ENCODE measurements at regions not wholly inside any gene's neighbourhood (a gene's known extent, or its start where the extent isn't known, plus 50 kb on each side); places are given as distances from the start of the nearest gene placed in this dataset.

DNA sequence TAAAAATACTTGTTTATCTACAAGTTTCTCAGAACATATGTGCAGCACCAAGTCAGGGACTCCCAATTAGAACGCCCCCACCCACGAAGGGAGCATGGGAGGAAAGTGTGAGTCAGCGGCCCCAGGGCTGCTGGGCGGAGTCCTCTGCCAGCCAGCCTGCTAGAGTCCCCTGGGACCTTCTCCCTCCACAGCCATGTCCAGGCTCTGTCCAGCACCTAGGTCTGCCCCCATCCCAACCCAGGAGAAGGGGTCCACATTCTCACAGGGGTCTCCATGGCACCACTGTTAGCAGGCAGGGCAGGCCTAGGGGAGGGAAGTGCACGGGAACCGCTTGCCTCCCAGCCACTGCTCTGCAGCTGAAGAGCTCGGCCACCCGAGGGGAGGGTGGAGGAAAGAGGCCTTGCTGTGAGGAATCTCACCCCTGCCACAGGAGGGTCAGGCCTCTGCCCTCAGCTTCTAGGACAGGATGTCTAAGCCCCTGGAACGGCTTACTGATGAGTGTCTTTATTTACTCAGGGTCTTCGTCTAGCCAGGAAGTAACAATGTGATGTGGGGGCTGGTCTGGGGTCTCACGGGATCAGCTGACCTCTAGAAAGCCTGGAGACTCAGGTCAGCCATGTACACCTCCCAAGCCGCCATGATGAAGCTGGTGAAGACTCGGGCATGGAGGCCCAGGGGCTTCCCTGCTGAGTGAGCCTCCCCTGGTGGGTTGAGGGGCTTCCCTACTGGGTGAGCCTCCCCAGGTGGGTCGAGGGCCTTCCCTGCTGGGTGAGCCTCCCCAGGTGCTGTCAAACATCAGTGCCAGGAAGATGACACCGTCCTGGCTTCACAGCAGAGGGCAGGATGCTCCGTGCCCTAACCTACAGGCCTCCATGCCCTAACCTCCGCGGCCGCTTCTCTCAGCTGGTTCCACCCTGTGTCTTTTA, 190.3 kb downstream of the RBFOX3 start:
- no peak overlapping the region for H3K4me3 ChIP-seq
- 37 to 61% (median 49%) methylated on average over 12 to 19 of the region's 19 CpGs for WGBS, 4 donors
- H3K36me3 ChIP-seq: no peaks in the 10 kb centered on the region
- H3K4me1 ChIP-seq: no peaks in the 10 kb centered on the region
- TF ChIP-seq, protein P1, sequence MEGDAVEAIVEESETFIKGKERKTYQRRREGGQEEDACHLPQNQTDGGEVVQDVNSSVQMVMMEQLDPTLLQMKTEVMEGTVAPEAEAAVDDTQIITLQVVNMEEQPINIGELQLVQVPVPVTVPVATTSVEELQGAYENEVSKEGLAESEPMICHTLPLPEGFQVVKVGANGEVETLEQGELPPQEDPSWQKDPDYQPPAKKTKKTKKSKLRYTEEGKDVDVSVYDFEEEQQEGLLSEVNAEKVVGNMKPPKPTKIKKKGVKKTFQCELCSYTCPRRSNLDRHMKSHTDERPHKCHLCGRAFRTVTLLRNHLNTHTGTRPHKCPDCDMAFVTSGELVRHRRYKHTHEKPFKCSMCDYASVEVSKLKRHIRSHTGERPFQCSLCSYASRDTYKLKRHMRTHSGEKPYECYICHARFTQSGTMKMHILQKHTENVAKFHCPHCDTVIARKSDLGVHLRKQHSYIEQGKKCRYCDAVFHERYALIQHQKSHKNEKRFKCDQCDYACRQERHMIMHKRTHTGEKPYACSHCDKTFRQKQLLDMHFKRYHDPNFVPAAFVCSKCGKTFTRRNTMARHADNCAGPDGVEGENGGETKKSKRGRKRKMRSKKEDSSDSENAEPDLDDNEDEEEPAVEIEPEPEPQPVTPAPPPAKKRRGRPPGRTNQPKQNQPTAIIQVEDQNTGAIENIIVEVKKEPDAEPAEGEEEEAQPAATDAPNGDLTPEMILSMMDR (IDR thresholded peaks at IDR 0.05): no peak
- no peak for TF ChIP-seq POLR2A (IDR thresholded peaks at IDR 0.05)
- DNase-seq: no peak
- intact Hi-C loops (cut with DNase I): no loop called here
- peaks cover 0 to 45% (median 14%) of the 10 kb centered on the region in 9 donors for H3K27me3 ChIP-seq
- H3K9me3 ChIP-seq: no peaks in the 10 kb centered on the region
- peak in 1 of 4 donors; percentile 41 for ATAC-seq
- no peak overlapping the region for H3K27ac ChIP-seq

DNA sequence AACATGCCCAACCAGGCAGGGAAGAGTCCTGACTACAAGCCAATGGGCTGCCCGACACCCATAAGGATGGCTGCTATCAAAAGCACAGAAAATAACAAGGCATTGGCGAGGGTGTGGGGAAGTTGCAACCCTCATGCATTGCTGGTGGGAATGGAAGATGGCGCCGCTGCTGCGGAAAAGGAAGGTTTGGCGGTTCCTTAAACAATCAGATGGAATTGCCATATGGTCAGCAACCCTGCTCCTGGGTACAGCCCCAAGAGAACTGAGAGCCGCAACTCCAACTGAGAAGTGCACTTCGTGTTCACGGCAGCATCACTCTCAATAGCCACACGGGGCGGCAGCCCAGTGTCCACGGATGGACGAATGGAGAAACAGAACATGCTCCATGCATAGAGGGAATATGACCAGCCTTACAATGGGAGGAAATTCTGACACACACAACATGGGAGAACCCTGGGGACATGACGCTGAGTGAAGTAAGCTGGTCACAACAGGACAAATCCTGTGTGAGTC, 193.3 kb downstream of the RBFOX3 start:
- Histone ChIP-seq H3K9me3 (no peaks in the 10 kb centered on the region), H3K27me3 (peaks cover 5 to 66% (median 23%) of the 10 kb centered on the region in 9 donors), H3K4me3 (no peak overlapping the region), H3K27ac (no peak overlapping the region), H3K36me3 (no peaks in the 10 kb centered on the region), H3K4me1 (no peaks in the 10 kb centered on the region)
- ATAC-seq: no peak
- DNase-seq: no peak
- WGBS, 4 donors: 78 to 80% (median 79%) methylated on average over 14 of the region's 14 CpGs
- intact Hi-C loops (cut with DNase I): no loop called here
- TF ChIP-seq, protein P1 (IDR thresholded peaks at IDR 0.05): no peak
- no peak for TF ChIP-seq POLR2A (IDR thresholded peaks at IDR 0.05)

DNA sequence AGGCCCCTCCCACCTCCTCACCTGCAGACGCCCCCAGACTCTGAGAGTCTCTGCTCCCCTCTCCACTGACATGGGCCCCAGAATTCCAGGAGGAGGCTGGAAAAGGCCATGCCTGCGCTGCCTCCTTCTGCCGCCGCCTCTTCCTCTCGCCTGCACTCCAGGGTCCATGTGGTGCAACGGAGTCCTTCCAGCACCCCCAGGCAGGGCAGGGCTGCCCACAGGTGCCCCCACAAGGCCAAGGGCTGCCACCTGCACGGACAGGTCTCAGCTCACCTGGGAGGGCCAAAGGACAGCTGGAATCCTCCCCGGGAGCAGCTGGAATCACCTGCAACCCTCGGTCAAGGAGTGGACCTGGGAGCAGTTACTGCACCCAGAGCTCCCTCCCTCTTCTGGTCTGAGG, 194.9 kb downstream of the RBFOX3 start:
- DNase-seq (no peak), ATAC-seq (no peak)
- Histone ChIP-seq H3K36me3 (no peaks in the 10 kb centered on the region), H3K4me1 (no peaks in the 10 kb centered on the region), H3K4me3 (no peak overlapping the region), H3K9me3 (no peaks in the 10 kb centered on the region), H3K27me3 (peaks cover 5 to 67% (median 26%) of the 10 kb centered on the region in 9 donors), H3K27ac (no peak overlapping the region)
- no peak for TF ChIP-seq POLR2A (IDR thresholded peaks at IDR 0.05)
- TF ChIP-seq, protein P1 (IDR thresholded peaks at IDR 0.05): no peak
- intact Hi-C loops (cut with DNase I): no loop called here
- WGBS, 4 donors: 60 to 80% (median 70%) methylated on average over 1 to 9 of the region's 9 CpGs

DNA sequence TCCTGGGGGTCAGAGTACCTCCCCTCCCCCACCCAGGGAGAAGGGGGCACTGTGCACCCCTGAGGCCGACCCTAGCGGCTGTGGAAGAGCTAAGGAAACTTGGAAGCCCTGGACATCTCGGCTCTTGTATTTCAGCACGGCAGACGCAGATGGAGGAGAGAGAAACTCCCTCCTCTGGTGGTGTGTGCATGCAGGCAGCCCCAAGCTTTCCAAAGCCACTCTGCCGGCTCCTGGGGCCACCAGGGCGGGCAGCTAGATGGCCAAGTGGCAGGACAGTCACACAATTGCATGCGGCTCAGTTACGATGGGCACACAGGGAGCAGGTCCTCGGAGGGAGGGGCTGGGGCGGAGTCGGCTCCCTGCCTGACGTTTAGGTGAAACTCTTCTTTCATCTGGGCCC, 195.5 kb downstream of the RBFOX3 start:
- Histone ChIP-seq H3K9me3 (no peaks in the 10 kb centered on the region), H3K4me1 (no peaks in the 10 kb centered on the region), H3K27me3 (peaks cover 5 to 65% (median 26%) of the 10 kb centered on the region in 9 donors), H3K27ac (no peak overlapping the region), H3K4me3 (no peak overlapping the region), H3K36me3 (no peaks in the 10 kb centered on the region)
- intact Hi-C loops (cut with DNase I): no loop called here
- 45 to 52% (median 46%) methylated on average over 8 to 13 of the region's 13 CpGs for WGBS, 4 donors
- ATAC-seq: no peak
- DNase-seq: no peak
- TF ChIP-seq, protein P1 (IDR thresholded peaks at IDR 0.05): no peak
